ENCODE measurements at regions not wholly inside any gene's neighbourhood (a gene's known extent, or its start where the extent isn't known, plus 50 kb on each side); places are given as distances from the start of the nearest gene placed in this dataset.

DNA sequence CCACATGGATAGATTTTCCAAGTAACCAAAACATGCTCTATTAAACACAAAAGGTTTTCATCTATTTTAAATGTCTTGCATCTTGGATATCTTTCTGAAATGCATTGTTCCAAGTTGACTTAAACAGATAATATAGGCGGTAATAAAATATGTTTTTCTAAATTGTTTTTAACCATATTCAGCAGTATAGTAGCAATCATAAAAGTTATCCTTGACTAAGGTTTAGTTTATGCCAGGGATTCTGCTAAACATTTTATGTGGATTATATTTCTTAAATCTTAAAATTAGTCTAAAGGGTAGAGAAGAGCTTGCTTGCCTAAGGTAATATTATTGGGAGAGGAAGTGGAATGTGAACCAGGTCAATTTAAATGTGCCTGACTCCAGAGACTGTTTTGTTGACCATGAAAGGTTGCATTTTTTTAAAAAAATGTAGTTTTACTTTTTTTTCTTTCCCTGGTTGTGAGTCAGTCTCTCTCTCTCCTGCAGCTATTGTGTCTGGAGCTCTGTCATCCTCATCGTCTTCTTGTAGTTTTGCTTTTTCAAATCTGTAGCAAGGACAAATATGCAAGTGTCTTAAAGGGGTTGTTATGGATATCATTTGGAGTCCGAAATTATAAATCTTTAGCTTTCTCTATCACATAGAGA is 309.1 kb upstream of the COL3A1 start:
- H3K4me3 ChIP-seq = no peak overlapping the region
- no peaks in the 10 kb centered on the region for H3K36me3 ChIP-seq
- TF ChIP-seq, protein P1, sequence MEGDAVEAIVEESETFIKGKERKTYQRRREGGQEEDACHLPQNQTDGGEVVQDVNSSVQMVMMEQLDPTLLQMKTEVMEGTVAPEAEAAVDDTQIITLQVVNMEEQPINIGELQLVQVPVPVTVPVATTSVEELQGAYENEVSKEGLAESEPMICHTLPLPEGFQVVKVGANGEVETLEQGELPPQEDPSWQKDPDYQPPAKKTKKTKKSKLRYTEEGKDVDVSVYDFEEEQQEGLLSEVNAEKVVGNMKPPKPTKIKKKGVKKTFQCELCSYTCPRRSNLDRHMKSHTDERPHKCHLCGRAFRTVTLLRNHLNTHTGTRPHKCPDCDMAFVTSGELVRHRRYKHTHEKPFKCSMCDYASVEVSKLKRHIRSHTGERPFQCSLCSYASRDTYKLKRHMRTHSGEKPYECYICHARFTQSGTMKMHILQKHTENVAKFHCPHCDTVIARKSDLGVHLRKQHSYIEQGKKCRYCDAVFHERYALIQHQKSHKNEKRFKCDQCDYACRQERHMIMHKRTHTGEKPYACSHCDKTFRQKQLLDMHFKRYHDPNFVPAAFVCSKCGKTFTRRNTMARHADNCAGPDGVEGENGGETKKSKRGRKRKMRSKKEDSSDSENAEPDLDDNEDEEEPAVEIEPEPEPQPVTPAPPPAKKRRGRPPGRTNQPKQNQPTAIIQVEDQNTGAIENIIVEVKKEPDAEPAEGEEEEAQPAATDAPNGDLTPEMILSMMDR (IDR thresholded peaks at IDR 0.05; ENCODE audit: low read depth, low read length) = no peak
- H3K9me3 ChIP-seq (ENCODE audit: low read depth) = no peaks in the 10 kb centered on the region
- H3K27me3 ChIP-seq = no peaks in the 10 kb centered on the region
- no peak overlapping the region for H3K27ac ChIP-seq
- H3K4me1 ChIP-seq (ENCODE audit: low read depth) = no peaks in the 10 kb centered on the region
- peak in 1 of 2 donors; percentile 55 for DNase-seq (ENCODE audit: low read depth in 1 of 2, low spot score in 1 of 2)

DNA sequence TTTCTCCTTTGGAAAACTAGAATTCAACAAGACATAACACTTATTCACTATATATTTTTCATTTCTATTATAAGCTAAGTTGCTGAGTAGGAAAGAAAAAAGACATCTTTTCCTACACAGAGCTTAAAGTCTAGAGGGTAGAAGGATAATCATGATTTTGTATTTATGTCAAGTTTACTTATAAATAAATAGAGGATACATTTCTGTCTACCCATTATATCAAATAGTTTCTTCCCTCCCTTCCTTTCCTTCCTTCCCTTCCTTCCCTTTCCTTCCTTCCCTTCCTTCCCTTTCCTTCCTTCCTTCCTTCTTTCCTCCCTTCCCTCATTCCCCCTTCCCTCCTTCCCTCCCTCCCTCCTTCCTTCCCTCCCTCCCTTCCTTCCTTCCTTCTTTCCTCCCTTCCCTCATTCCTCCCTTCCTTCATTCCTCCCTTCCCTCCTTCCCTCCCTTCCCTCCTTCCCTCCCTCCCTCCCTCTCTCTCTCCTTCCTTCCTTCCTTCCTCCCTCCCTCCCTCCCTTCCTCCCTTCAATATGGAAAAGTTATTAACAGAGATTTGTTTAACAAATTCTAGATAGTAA is 308.4 kb upstream of the COL3A1 start:
- Histone ChIP-seq H3K27me3 (no peaks in the 10 kb centered on the region), H3K4me1 (ENCODE audit: low read depth) (no peaks in the 10 kb centered on the region), H3K27ac (no peak overlapping the region), H3K4me3 (no peak overlapping the region), H3K36me3 (no peaks in the 10 kb centered on the region), H3K9me3 (ENCODE audit: low read depth) (no peaks in the 10 kb centered on the region)
- DNase-seq (ENCODE audit: low read depth in 1 of 2, low spot score in 1 of 2) = no peak
- TF ChIP-seq, protein P1 (IDR thresholded peaks at IDR 0.05; ENCODE audit: low read depth, low read length) = no peak

DNA sequence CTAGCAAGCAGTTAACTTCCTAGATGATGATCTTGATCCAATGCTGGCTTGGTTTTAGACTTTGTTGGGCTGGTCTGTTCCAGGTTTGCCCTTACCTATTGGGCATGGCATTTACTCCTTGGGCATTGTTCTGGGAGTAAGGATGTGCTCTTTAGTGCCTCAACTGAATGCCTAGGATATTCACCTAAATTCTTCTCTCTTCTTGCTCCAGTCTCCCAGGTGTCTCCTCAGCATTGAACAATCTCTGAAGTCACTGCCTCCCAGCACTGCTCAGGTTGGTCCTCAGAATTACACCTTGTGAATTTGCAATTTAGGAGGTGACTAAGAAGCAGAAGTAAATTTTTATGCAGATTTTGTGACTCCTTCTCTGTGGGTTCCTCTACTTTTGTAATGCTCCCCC is 307.7 kb upstream of the COL3A1 start:
- H3K36me3 ChIP-seq = no peaks in the 10 kb centered on the region
- no peaks in the 10 kb centered on the region for H3K9me3 ChIP-seq (ENCODE audit: low read depth)
- no peak for DNase-seq (ENCODE audit: low read depth in 1 of 2, low spot score in 1 of 2)
- no peaks in the 10 kb centered on the region for H3K4me1 ChIP-seq (ENCODE audit: low read depth)
- no peak overlapping the region for H3K4me3 ChIP-seq
- no peaks in the 10 kb centered on the region for H3K27me3 ChIP-seq
- no peak overlapping the region for H3K27ac ChIP-seq
- TF ChIP-seq, protein P1 (IDR thresholded peaks at IDR 0.05; ENCODE audit: low read depth, low read length) = no peak

DNA sequence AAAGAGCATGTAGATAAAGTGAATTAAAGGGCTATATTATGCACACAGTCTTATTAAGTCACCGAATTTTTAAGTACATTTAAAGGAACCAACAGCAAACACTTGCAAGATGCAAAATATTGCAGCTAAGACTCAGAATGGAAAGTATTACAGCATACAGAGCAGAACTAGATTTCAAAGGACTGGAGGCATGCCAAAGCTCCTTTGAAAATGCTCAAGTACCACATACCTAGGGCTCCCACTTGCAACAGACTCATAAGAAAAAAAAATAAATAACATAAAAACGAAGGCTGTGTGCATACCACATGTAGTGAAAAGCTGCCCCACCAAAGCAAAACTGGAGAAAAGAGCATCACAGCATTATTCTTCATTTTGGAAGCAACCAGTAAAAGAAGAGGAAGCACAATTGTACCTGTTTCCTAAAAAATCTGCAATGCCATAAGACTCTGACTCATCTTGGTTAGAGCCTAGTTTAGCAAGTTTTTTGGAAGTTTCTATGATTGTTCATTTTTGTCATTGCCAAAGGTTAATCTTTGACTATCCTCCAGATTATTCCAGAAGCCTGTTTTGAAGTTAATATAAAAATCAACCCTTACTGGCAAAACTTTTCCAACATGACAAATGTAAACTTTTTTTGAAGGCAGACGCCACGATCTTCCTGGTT is 306.0 kb upstream of the COL3A1 start:
- H3K27me3 ChIP-seq = no peaks in the 10 kb centered on the region
- no peak overlapping the region for H3K4me3 ChIP-seq
- DNase-seq (ENCODE audit: low read depth in 1 of 2, low spot score in 1 of 2) = peak; percentile 18 to 92
- TF ChIP-seq, protein P1 (IDR thresholded peaks at IDR 0.05; ENCODE audit: low read depth, low read length) = no peak
- H3K27ac ChIP-seq = no peak overlapping the region
- H3K36me3 ChIP-seq = no peaks in the 10 kb centered on the region
- no peaks in the 10 kb centered on the region for H3K4me1 ChIP-seq (ENCODE audit: low read depth)
- H3K9me3 ChIP-seq (ENCODE audit: low read depth) = no peaks in the 10 kb centered on the region

DNA sequence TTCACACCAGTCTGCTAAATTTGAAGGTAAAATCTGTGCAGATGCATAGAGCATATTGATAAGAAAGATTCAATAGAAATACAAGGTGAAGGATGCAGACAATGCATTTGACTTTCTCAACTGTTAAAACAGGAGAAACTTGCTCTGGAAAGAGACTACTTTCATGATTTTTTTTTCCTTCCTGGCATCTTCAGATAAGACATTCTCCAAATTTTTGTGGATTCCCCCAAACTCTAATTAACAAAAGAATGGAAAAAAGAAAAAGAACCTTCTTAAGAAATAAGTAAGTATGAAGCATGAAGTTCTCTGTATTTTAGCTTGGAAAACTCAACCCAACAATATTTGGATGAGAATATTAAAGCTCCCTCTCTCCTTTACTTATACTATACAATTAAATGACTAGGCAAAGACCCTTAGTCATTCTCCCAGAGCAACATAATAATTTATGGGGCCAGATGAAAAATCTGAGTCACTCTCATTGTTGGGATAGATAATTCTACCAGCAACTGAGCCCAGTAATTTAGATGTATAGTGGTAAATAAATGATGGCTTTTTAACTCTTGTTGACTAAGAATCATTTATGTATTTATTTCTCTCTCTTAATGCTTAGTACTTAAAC is 298.7 kb upstream of the COL3A1 start:
- no peaks in the 10 kb centered on the region for H3K9me3 ChIP-seq (ENCODE audit: low read depth)
- no peaks in the 10 kb centered on the region for H3K4me1 ChIP-seq (ENCODE audit: low read depth)
- peak in 1 of 2 donors; percentile 52 for DNase-seq (ENCODE audit: low read depth in 1 of 2, low spot score in 1 of 2)
- H3K27ac ChIP-seq = no peak overlapping the region
- TF ChIP-seq, protein P1 (IDR thresholded peaks at IDR 0.05; ENCODE audit: low read depth, low read length) = no peak
- no peaks in the 10 kb centered on the region for H3K27me3 ChIP-seq
- no peaks in the 10 kb centered on the region for H3K36me3 ChIP-seq
- no peak overlapping the region for H3K4me3 ChIP-seq

Measured in cardiac muscle cell (in vitro differentiated cells and primary cell).